ENCODE measurements at regions not wholly inside any gene's neighbourhood (a gene's known extent, or its start where the extent isn't known, plus 50 kb on each side); places are given as distances from the start of the nearest gene placed in this dataset.

DNA sequence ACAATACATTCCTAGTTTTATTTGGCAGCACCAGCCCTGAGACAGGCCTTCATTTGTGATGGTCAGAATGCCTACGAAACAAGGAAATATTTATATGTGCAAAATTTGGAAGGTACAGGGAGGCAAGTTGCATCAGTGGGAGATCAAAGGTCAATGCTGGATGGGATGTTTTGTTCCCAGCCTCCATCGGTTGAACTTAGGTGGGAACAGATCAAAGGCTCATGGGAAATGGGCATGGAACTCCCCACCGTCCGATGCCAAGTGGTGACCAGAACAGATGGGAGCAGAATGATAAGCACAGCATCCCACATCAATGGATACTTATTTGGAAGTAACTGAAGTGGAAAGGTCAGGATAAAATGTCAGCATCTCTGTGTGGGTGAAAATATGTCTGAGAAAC lies 177.7 kb upstream of the TNFAIP3 start:
- TF ChIP-seq, protein P1, sequence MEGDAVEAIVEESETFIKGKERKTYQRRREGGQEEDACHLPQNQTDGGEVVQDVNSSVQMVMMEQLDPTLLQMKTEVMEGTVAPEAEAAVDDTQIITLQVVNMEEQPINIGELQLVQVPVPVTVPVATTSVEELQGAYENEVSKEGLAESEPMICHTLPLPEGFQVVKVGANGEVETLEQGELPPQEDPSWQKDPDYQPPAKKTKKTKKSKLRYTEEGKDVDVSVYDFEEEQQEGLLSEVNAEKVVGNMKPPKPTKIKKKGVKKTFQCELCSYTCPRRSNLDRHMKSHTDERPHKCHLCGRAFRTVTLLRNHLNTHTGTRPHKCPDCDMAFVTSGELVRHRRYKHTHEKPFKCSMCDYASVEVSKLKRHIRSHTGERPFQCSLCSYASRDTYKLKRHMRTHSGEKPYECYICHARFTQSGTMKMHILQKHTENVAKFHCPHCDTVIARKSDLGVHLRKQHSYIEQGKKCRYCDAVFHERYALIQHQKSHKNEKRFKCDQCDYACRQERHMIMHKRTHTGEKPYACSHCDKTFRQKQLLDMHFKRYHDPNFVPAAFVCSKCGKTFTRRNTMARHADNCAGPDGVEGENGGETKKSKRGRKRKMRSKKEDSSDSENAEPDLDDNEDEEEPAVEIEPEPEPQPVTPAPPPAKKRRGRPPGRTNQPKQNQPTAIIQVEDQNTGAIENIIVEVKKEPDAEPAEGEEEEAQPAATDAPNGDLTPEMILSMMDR (conservative IDR thresholded peaks at IDR 0.05; ENCODE audit: low read depth, low read length), result no peak
- TF ChIP-seq SMC3 (IDR thresholded peaks at IDR 0.05; ENCODE audit: low read depth, low read length), result no peak
- TF ChIP-seq CEBPB (IDR thresholded peaks at IDR 0.05; ENCODE audit: low read depth, low read length), result no peak
- TF ChIP-seq, protein P2, sequence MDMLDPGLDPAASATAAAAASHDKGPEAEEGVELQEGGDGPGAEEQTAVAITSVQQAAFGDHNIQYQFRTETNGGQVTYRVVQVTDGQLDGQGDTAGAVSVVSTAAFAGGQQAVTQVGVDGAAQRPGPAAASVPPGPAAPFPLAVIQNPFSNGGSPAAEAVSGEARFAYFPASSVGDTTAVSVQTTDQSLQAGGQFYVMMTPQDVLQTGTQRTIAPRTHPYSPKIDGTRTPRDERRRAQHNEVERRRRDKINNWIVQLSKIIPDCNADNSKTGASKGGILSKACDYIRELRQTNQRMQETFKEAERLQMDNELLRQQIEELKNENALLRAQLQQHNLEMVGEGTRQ (IDR thresholded peaks at IDR 0.05; ENCODE audit: low read depth, low read length), result no peak
- no peak for TF ChIP-seq MXI1 (IDR thresholded peaks at IDR 0.05; ENCODE audit: borderline replicate concordance, low read depth, low read length)
- no peak for TF ChIP-seq RFX5 (IDR thresholded peaks at IDR 0.05; ENCODE audit: low read depth, low read length)
- no peak for TF ChIP-seq FOS (IDR thresholded peaks at IDR 0.05; ENCODE audit: low read depth, low read length)
- TF ChIP-seq POLR2A (IDR thresholded peaks at IDR 0.05; ENCODE audit: low read depth, low read length), result no peak
- no peak for TF ChIP-seq RAD21 (IDR thresholded peaks at IDR 0.05; ENCODE audit: low read length)
- TF ChIP-seq NFE2L2 (IDR thresholded peaks at IDR 0.05; ENCODE audit: low read depth, low read length), result no peak
- TF ChIP-seq CHD1 (IDR thresholded peaks at IDR 0.05; ENCODE audit: low read depth, low read length), result no peak
- no peak for TF ChIP-seq MAFK (IDR thresholded peaks at IDR 0.05; ENCODE audit: low read depth, low read length)
- TF ChIP-seq MAZ (IDR thresholded peaks at IDR 0.05; ENCODE audit: borderline replicate concordance, low read depth, low read length), result no peak
- TF ChIP-seq RCOR1 (IDR thresholded peaks at IDR 0.05; ENCODE audit: insufficient replicate concordance, low read length), result no peak
